HG02970 (cell line): ENCODE measurements at regions not wholly inside any gene's neighbourhood (a gene's known extent, or its start where the extent isn't known, plus 50 kb on each side); places are given as distances from the start of the nearest gene placed in this dataset.
"Not testable (repeated sequence)": the region's sequence is repeated elsewhere in the genome, so short reads cannot be mapped to it uniquely, and the experiment has no call there.

Experiments
- ATAC-seq: cut with Tn5 transposase; IDR thresholded peaks from one replicate; pipeline ENCODE4 v1.9.1; 2021; ENCODE audit warnings: mild to moderate bottlenecking, moderate library complexity, moderate number of reproducible peaks; ENCODE audit not compliant: unreplicated experiment, low FRiP score

GRCh38 chr6:146923205-146923833 is 280.9 kb upstream of the STXBP5 start:
- ATAC-seq: no peak

GRCh38 chr6:146925846-146926245 is 278.4 kb upstream of the STXBP5 start:
- ATAC-seq: no peak

DNA sequence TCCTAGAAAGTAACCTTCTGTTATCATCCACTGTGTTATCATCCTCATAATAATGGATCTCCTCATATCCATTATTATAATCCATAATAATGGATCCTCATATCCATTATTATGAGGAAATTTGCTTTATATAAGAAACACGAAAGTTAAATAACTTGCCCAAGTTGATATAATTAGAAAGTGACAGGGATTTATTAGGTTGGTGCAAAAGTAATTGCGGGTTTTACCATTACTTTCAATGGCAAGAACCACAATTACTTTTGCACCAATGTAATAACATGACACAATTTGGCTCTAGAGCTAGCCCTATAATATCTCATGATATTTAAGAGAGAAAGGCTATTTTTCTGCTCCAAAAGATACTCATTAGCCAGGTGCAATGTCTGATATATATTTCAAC is 275.7 kb upstream of the STXBP5 start:
- no peak for ATAC-seq

DNA sequence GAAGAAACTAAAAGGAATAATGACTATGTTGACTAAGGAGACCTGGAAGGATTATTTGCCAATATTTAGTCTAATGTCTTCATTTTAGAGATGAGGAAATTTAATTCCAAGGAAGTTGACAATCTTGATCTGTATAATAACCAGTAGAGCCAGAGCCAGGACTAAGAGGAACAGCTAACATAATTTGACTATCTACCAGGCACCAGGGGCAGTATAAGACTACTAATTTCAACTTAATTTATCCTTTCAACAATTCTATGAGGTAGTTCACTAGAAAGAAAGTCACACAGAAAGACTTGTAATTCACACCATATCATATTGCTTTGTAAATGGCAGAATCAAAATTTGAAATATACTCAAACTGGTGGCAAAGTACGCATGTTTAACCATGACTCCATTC is 273.0 kb upstream of the STXBP5 start:
- no peak for ATAC-seq

DNA sequence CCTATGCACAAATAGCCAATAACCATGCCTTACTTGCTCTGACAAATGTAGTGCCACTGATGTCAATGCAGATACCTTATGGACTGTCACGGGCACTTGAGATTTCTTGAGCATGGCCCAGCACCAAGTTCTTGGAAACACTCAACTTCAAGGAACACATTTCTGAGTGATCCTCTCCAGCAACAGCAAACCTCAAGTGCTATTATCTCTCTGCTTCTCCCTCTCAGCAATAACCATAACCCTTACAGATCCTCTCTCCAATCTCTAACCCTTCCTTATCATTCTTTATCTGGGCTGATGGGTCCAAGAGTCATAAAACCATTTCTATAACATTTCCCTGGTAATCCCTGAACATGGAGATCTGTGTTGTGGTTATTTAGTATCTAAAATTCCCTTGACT is 266.9 kb upstream of the STXBP5 start:
- no peak for ATAC-seq

DNA sequence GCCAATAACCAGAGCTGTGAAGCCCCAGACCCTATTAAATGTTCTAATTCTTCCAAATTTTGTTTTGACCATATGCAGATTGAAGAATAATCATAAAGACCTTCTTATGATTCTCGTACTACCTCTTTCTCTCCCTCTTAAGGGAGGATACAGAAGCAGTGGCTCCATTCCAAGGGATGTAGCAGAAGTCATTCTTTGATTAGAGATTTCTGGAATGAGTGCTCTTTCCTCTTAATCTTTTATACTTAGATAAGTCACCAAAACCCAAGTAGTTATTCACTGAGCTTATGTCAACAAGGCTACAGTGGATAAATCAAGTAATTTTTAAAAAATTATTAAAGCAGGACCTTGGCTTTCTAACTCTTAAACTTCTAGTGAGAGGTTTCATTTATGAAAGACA is 266.0 kb upstream of the STXBP5 start:
- no peak for ATAC-seq

DNA sequence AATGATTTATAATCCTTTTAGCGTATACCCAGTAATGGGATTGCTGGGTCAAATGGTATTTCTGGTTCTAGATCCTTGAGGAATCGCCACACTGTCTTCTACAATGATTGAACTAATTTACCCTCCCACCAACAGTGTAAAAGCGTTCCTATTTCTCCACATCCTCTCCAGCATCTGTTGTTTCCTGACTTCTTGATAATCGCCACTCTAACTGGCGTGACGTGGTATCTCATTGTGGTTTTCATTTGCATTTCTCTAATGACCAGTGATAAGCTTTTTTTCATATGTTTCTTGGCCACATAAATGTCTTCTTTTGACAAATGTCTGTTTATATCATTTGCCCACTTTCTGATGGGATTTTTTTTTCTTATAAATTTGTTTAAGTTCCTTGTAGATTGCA is 264.8 kb upstream of the STXBP5 start:
- not testable (repeated sequence) for ATAC-seq

- no peak for ATAC-seq
These were observed 260.6 kb upstream of the STXBP5 start for GRCh38 chr6:146943664-146944063.

- no peak for ATAC-seq
These were observed 260.1 kb upstream of the STXBP5 start for GRCh38 chr6:146944077-146944476.

- ATAC-seq: no peak
These were observed 259.4 kb upstream of the STXBP5 start for GRCh38 chr6:146944809-146945208.

- ATAC-seq: no peak
These were observed 257.7 kb upstream of the STXBP5 start for GRCh38 chr6:146946559-146946958.

DNA sequence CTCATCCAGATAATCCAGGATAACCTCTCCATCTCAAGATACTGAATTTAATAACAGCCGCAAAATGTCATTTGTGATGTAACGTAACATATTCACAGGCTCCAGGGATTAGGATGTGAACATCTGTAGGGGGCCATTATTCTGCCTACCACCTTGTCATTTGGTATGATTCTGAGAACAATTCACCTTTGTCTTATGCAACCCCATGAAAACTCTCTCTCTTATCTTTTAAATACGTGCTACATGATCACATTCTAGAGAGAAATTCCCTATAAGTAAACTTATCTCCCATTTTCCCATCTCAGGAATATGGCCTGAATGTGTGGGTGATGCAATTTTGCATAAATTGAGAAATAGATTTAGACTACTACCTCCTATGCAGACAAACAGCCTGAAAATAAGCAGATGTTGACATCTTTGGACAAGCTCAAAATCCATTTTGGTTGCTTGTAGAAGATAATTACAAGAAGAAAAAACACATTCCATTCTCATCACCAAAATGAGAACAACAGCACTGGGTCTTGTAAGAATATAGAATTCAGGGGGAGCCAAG is 255.4 kb upstream of the STXBP5 start:
- no peak for ATAC-seq

DNA sequence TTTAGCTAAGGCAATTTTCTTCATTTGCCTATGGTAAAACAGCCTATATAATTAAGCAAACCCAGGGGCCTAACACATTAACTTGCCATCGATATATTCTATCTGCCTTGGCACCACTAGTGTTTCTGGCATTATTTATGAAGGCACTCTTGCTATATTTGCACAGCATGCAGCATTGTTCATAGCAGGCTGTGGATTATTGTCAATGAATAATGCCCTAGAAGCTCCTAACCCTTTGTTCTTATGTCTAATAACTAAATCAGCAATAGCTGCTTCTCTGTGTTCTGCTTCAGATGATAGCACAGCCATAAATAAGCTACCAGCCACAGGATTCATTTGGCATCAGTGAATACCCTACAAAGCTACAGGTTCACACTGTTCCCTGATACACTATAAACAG is 254.8 kb upstream of the STXBP5 start:
- ATAC-seq: no peak

DNA sequence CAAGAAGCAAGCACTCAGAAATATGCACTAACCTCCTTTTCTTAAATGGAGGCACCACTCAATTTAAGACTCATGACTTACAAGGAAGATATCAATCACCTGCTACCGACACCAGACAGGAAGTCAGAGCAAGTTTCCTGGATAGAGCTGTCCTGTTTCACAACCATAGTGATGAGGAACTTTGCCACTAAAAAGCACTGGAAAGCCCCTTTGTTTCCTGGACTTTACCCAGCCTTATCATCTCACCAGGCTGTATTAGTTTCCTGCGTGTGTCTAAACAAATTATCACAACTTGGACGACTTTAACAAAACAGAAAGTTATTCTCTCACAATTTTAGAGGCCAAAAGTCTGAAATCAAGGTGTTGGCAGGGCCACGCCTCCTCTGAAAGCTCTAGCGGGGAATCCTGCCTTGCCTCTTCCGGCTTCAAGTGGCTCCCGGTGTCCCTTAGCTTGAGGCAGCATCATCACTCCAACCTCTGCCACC is 253.8 kb upstream of the STXBP5 start:
- ATAC-seq: no peak

GRCh38 chr6:146955570-146955969 is 248.6 kb upstream of the STXBP5 start:
- no peak for ATAC-seq

DNA sequence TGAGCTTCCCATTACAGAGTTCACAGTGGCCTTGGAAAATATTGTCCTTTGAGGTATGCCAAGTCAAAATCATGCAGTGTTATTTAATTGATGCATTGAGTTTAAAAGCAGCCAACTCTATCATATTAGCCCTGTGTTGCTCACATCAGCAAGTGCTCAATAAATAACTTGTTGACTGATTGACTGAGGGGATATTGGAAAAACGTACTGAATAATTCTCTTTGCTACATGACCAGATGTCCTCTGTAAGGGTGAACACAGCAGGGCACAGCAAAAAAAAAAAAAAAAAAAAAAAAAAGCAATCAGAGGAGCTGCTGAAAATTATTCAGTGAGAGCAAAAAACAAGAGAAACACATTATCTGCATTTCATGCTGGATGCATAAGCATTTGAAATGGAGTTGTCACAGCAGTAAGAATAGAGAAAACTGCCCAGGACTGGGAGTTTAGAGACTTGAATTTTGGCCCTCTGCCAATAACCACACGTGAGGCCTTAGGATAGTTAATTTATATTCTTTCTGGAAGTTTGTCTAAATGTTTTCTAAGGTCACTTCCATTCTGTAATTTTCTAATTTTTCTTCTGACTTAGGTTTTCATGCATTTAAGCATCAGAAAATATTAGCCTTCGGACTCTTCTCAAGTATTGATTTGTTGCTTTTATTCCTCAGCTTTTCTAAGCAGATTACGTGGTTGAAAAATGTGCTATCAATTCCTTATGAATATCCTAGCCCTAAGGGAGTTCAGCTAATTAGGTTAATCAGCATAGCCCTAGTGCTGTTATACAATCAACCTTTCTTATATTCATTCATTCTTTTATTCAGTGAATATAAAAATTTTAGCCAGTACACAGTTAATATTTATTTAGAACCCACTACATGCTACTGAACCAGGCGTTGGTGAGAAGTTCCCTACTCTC is 246.8 kb upstream of the STXBP5 start:
- ATAC-seq: no peak

DNA sequence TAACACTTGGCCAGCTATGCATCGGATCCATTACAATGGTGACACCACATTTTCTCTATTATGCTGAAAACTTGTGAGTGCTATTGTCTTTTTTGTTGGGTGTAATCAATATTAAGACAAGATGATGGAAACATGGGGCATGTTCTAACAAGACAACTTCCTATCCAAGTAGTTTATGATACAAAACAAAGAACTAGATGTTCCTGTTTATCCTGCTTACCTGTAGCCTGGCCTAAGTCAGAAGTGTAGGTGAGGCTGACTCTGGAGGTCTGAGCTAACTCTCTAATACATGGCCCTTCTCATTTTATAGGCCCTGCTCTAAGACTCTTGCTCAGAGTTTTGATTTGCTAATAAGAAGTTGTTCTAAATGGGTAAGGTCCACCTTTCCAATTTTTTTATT is 242.4 kb upstream of the STXBP5 start:
- ATAC-seq: no peak

DNA sequence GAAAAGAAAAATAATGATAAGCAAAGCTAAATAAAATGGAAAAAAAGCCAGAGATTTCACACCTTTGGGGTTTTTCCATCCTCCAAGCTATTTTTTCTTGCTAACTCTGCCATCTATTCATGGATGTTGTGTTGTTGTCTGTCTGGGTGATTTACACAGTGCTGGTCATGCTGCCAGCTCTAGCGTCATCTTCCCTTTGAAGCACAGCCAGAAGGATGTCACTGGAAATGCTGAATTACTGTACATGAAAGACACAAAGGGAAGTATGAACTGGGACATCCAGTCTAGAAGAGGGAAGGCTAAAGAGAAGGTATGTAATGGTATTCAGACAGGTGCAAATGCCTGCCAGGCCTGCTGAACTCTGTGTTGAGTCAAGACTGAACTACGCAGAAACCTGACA is 241.9 kb upstream of the STXBP5 start:
- no peak for ATAC-seq

GRCh38 chr6:146965110-146965689 is 239.0 kb upstream of the STXBP5 start:
- ATAC-seq: no peak

DNA sequence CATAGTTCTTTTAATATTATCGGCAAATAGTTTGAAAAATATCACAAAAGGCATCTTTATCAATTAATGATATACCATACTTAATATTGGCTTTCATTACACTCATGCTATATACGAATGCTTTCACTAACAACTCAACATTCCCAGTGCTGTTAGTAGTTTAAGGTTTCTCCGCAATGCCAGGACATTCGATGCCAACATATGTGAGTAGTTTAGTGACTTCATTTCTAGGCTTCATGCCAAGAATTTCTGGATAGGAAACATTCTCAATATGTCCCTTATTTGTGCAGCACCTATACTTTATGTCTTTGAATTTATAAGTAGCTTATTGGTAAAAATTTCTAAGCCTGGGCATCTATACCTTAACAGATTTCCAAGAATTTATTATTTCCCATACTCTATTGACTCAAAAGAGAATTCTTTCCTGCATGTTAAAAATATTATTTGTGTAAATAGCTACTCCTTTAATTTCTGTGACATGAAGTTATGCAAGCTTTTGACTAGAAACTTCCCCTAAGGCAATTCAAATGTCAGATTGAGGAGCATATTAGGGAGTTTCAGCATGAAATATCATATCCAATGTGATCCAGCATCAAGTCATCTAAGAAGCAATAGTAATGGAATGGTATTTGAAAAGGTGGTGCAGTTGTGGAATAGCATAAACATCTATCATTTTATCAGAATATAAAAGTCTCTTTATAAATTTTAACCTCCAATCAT is 236.0 kb upstream of the STXBP5 start:
- no peak for ATAC-seq

DNA sequence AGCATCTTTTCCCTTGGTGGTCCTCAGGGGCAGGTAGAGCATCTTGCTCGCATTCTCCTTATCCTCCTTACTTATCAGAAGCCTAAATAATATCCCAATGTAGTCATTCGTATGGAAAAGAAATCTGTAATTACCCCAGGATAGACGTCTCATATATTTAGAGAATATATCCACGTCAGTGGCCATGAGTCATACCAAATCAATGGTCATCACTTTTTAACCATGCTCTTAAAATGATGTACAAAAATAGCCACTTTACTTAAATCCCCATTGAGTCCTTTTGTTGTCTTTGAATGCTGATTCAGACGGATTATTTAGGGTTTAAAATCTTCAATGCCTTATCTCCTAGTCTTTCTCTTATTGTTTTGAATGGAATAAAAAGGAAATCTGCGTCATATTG is 231.7 kb upstream of the STXBP5 start:
- ATAC-seq: no peak
